RPMI8226 (cell line): ENCODE measurements at regions not wholly inside any gene's neighbourhood (a gene's known extent, or its start where the extent isn't known, plus 50 kb on each side); places are given as distances from the start of the nearest gene placed in this dataset.

Source experiments
- DNase-seq: peaks from one replicate; pipeline ENCODE4 v3.0.0-alpha.2; 2015

- DNase-seq, result no peak
Measured at GRCh38 chr5:135199919-135200318, 165.9 kb upstream of the PITX1 start.

DNA sequence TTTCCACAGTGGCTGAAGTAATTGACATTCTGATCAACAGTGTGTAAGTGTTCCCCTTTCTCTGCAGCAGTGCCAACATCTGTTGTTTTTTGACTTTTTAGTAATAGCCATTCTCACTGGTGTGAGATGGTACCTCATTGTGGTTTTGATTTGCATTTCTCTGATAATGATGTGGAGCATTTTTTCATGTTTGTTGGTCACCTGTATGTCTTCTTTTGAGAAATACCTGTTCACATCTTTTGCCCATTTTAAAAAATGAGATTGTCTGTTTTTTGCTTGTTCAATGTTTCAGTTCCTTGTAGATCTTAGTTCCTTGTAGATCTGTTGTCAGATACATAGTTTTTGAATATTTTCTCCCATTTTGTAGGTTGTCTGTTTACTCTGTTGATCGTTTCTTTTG, 162.5 kb upstream of the PITX1 start:
- DNase-seq, result no peak

GRCh38 chr5:135195270-135195608, 161.2 kb upstream of the PITX1 start:
- DNase-seq, result no peak

- DNase-seq, result no peak
Measured at GRCh38 chr5:135194573-135195269, 160.7 kb upstream of the PITX1 start.

GRCh38 chr5:135194126-135194488, 160.1 kb upstream of the PITX1 start:
- no peak for DNase-seq

- DNase-seq, result no peak
Measured at GRCh38 chr5:135193213-135194125, 159.4 kb upstream of the PITX1 start.

DNA sequence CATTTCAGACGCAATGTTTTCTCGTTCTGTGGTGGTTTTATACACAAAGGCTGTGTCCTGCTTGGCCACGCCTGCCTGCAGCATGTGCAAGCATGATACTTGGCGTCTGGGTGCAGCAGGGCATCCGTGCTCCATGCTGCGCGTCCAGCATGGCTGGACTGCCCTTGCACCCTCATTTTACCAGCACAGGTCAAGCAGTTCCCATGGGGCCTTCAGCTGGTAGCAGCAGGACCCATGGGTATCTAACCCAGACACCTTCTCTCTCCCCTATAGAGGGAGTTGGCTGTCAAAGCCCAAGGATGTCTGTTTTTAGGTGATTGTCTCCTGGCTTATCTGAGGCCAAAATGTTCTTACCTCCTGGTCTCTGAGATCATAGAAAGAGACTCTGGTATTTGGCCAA, 158.3 kb upstream of the PITX1 start:
- no peak for DNase-seq

- peak; percentile 79 for DNase-seq
Measured at GRCh38 chr5:135191084-135191826, 157.2 kb upstream of the PITX1 start.

DNA sequence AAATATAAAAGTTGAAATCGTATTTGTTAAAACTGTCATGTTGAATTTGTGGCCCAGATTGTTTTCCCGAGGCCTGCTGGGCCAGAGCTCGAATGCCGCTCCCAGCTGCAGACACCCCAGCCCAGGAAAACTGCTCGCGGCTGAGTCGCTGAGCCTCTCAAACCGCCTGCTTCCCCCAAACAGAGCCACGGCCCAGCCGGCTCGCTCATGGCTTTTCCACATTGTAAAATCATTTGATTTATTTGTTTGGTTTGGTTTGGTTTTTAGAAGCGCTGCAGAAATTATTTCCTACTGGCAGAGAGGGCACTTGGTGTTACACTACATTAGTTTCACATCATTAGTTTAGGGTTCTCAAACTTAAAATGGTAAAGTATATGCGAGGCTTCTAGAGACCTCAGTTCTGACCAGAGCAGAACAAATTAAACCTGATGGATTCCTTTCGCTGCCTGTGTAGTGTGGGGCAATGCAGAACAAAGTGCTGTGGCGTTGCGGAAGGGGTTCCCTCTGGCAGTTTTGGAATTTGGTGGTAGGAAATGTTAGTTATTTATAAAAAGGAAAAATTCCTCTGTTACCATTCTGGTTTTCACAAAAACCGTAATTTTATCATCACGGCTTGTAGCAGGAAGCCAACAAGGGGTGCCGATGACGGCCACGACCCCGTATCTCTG, 156.5 kb upstream of the PITX1 start:
- no peak for DNase-seq

DNA sequence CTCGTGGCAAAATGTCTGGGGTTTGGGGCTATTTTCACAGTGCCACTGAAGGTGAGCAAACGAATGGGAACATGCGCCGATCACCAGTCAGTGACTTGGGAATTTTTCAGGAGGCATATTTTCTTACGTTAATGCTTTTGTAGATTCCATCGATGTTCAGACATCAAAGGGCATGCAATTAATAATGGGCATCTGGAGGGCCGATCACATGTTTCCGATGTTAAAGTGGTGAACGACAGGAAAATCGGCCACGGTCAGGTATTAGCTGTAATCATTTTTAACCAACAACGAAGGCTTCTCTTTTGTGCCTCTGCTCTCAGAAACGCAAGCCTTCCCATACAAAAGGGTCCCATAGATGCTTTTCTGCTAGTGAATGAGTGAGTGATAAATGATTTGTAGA, 155.0 kb upstream of the PITX1 start:
- no peak for DNase-seq

- no peak for DNase-seq
Measured at GRCh38 chr5:135188233-135188914, 154.3 kb upstream of the PITX1 start.

GRCh38 chr5:135186662-135187522, 152.9 kb upstream of the PITX1 start:
- no peak for DNase-seq

DNA sequence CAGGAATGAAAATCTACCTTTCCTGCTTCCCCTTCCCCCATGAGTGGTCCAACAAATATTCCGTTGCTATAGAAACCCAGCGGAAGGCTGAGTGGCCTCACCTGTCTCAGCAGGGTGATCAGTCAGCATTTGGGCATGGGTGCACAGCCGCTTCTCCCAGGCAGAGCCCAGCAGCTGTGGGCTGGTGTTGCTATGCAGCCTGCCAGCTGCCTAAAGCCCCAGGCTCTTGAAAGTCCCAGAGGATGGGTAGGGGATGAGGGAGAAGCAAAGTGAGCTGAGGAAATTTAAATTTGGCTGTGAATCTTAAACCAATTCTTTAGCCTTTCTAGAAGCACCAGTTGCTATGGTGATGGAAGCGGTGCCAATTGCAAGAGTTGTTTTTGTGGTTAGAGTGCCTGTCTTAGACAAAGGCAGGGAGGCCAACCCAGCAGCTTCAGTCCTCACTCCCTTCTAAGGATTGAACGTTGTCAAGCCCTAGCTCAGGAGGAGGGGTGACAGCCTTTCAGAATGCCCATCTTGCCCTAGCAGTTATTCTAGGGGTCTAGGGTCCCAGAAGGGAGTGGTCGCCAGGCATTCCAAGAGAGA, 151.5 kb upstream of the PITX1 start:
- peak; percentile 43 for DNase-seq

DNA sequence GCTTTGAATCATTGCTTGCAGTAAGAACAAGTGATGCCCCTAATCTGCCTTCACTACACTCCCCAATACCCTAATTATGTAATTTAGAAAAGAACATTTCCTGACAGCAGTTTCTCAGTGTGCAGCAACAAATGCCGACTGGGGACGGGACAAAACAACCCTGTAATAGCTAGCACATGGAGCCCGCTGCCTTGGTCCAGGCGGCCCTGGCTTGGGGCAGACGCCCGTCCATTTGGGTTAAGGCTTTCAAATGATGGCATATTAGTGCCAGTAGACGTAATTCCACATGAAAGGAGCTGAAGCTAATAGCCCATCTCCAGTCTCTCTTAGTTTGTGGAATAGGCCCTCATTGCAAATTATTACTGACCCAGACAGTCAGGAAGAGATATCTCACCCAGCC, 150.6 kb upstream of the PITX1 start:
- no peak for DNase-seq

GRCh38 chr5:135183464-135183863, 149.4 kb upstream of the PITX1 start:
- no peak for DNase-seq

DNA sequence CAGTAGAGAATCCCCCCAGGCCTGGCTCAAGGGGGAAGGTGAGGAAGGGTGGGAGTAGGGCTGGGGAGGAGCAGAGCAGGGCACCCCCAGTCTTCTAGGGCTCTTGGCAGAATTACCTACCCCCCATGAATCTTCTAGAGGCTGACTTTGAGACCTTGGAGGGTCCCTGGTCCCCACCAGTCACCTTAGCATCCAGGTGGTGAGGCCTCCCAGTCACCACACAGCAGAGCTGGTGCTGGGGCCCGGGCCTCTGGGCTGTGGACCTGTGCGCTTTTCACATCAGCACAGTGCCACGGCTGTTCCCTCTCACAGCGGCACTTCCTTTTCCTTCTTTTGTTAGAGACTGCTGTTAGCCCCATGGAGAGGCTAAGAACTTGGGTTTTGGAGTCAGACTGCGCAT, 148.6 kb upstream of the PITX1 start:
- DNase-seq, result no peak

DNA sequence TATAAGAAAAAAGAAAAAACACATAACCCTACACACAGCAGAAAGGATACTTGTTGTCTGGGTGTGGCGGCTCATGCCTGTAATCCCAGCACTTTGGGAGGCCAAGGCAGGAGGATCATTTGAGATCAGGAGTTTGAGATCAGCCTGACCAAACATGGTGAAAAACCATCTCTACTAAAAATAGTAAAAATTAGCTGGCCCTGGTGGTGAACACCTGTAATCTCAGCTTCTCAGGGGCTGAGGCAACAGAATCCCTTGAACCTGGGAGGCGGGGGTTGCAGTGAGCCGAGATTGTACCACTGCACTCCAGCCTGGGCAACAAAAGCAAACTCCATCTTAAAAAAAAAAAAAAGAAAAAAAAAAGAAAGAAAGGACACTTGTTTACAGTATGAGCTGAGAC, 147.6 kb upstream of the PITX1 start:
- no peak for DNase-seq

- DNase-seq, result peak; percentile 25
Measured at GRCh38 chr5:135179308-135179980, 145.4 kb upstream of the PITX1 start.

DNA sequence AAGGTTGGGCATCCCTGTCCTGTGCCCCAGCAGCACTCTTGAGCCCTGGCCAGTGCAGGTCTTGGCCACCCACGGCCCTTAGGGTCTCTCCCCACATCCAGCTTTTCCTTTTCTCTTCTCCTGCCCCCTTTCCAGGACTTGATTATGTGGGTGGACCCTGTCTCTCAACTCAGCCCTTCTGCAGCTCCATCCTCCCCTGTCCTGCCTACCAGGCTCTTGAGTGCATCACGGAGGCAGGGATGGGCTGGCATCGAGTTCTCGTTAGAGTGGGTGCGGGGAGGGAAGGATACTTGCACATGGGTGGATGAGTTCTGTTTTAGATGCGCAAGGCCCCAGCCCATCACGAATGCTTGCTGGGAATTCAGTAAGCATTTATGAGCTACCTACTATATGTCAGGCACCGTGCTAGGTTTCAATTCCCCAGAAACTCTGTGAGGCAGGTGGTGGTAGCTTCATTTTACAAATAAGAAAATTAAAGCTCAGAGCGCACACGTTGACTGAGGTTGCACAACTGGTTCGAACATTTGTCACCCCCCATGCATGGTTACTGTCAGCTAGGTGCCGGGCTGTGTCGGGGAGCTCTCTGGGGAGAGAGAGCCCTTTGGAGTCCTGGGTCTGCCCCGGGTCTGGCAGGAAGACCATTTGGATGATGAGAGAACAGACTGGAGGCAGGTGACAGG, 144.6 kb upstream of the PITX1 start:
- DNase-seq, result no peak

DNA sequence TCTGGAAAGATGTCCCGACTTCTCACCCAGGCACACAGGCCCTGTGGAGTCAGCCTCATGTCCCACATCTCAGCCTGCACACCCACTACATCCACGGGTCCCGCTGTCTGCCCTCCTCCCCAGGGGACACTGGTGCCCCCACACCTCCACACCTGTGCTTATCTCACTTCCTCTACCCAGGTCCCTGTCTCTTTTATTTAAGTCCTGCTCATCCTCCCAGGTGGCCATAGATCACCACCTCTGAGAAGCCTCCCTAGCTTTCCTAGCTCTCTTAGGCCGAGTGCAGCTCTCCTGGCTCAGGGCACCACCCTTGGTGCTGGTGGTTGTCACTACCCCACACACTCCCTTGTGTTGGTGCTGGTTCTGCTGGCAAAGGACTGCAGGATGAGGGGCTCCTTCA, 143.6 kb upstream of the PITX1 start:
- DNase-seq, result no peak
